ENCODE measurements at regions not wholly inside any gene's neighbourhood (a gene's known extent, or its start where the extent isn't known, plus 50 kb on each side); places are given as distances from the start of the nearest gene placed in this dataset.
"Not testable (repeated sequence)": the region's sequence is repeated elsewhere in the genome, so short reads cannot be mapped to it uniquely, and the experiment has no call there.

GRCh38 chr21:27548486-27548885 is 581.6 kb upstream of the ADAMTS5 start:
- Histone ChIP-seq H3K27me3 (ENCODE audit: insufficient read depth, low read length) (no peaks in the 10 kb centered on the region), H3K27ac (ENCODE audit: low read depth, low read length) (no peak overlapping the region), H3K4me1 (ENCODE audit: insufficient read depth, low read length) (no peaks in the 10 kb centered on the region), H3K36me3 (ENCODE audit: insufficient read depth, low read length) (no peaks in the 10 kb centered on the region), H3K4me3 (ENCODE audit: low read length) (no peak overlapping the region), H3K9ac (ENCODE audit: low read depth, low read length) (no peak overlapping the region), H3K9me3 (ENCODE audit: insufficient read depth, low read depth, low read length) (peaks cover 15% of the 10 kb centered on the region; the same call in 1 of the 2 replicates)
- WGBS = 97% methylated on average over 4 of the region's 4 CpGs

- Histone ChIP-seq H3K27ac (ENCODE audit: low read depth, low read length) (no peak overlapping the region), H3K4me1 (ENCODE audit: insufficient read depth, low read length) (no peaks in the 10 kb centered on the region), H3K9me3 (ENCODE audit: insufficient read depth, low read depth, low read length) (no peaks in the 10 kb centered on the region), H3K9ac (ENCODE audit: low read depth, low read length) (no peak overlapping the region), H3K27me3 (ENCODE audit: insufficient read depth, low read length) (no peaks in the 10 kb centered on the region), H3K4me3 (ENCODE audit: low read length) (no peak overlapping the region), H3K36me3 (ENCODE audit: insufficient read depth, low read length) (no peaks in the 10 kb centered on the region)
- 82% methylated on average over 4 of the region's 4 CpGs for WGBS
Observed at GRCh38 chr21:27545754-27546349, 579.0 kb upstream of the ADAMTS5 start.

GRCh38 chr21:27542126-27542525 is 575.2 kb upstream of the ADAMTS5 start:
- WGBS = 89% methylated on average over 1 of the region's 1 CpG

GRCh38 chr21:27536319-27536718 is 569.4 kb upstream of the ADAMTS5 start:
- Histone ChIP-seq H3K27ac (ENCODE audit: low read depth, low read length) (no peak overlapping the region), H3K9ac (ENCODE audit: low read depth, low read length) (no peak overlapping the region), H3K9me3 (ENCODE audit: insufficient read depth, low read depth, low read length) (no peaks in the 10 kb centered on the region), H3K4me1 (ENCODE audit: insufficient read depth, low read length) (no peaks in the 10 kb centered on the region), H3K27me3 (ENCODE audit: insufficient read depth, low read length) (no peaks in the 10 kb centered on the region), H3K36me3 (ENCODE audit: insufficient read depth, low read length) (no peaks in the 10 kb centered on the region), H3K4me3 (ENCODE audit: low read length) (no peak overlapping the region)
- WGBS = 94% methylated on average over 3 of the region's 3 CpGs

More at GRCh38 chr21:27542126-27542525, 575.2 kb upstream of the ADAMTS5 start:
- H3K9me3 ChIP-seq (ENCODE audit: insufficient read depth, low read depth, low read length); H3K9ac ChIP-seq (ENCODE audit: low read depth, low read length); H3K36me3 ChIP-seq (ENCODE audit: insufficient read depth, low read length); H3K4me3 ChIP-seq (ENCODE audit: low read length); H3K27ac ChIP-seq (ENCODE audit: low read depth, low read length); H3K4me1 ChIP-seq (ENCODE audit: insufficient read depth, low read length); H3K27me3 ChIP-seq (ENCODE audit: insufficient read depth, low read length): not testable (repeated sequence)

- H3K27me3 ChIP-seq (ENCODE audit: insufficient read depth, low read length) = no peaks in the 10 kb centered on the region
- H3K36me3 ChIP-seq (ENCODE audit: insufficient read depth, low read length) = no peaks in the 10 kb centered on the region
- no peak overlapping the region for H3K9ac ChIP-seq (ENCODE audit: low read depth, low read length)
- no peak overlapping the region for H3K4me3 ChIP-seq (ENCODE audit: low read length)
- WGBS = 89% methylated on average over 4 of the region's 4 CpGs
- no peaks in the 10 kb centered on the region for H3K4me1 ChIP-seq (ENCODE audit: insufficient read depth, low read length)
- H3K9me3 ChIP-seq (ENCODE audit: insufficient read depth, low read depth, low read length) = no peaks in the 10 kb centered on the region
- no peak overlapping the region for H3K27ac ChIP-seq (ENCODE audit: low read depth, low read length)
Observed at GRCh38 chr21:27535188-27535587, 568.3 kb upstream of the ADAMTS5 start.

GRCh38 chr21:27534206-27534605 is 567.3 kb upstream of the ADAMTS5 start:
- WGBS = no CpG with 5 or more reads among the region's 2 CpGs
- no peak overlapping the region for H3K4me3 ChIP-seq (ENCODE audit: low read length)

GRCh38 chr21:27532076-27532475 is 565.2 kb upstream of the ADAMTS5 start:
- Histone ChIP-seq H3K27ac (ENCODE audit: low read depth, low read length) (no peak overlapping the region), H3K9me3 (ENCODE audit: insufficient read depth, low read depth, low read length) (no peaks in the 10 kb centered on the region), H3K27me3 (ENCODE audit: insufficient read depth, low read length) (no peaks in the 10 kb centered on the region), H3K4me1 (ENCODE audit: insufficient read depth, low read length) (no peaks in the 10 kb centered on the region), H3K9ac (ENCODE audit: low read depth, low read length) (no peak overlapping the region), H3K36me3 (ENCODE audit: insufficient read depth, low read length) (no peaks in the 10 kb centered on the region), H3K4me3 (ENCODE audit: low read length) (no peak overlapping the region)
- 93% methylated on average over 6 of the region's 6 CpGs for WGBS

More at GRCh38 chr21:27534206-27534605, 567.3 kb upstream of the ADAMTS5 start:
- Histone ChIP-seq H3K36me3 (ENCODE audit: insufficient read depth, low read length) (no peaks in the 10 kb centered on the region), H3K4me1 (ENCODE audit: insufficient read depth, low read length) (no peaks in the 10 kb centered on the region), H3K27me3 (ENCODE audit: insufficient read depth, low read length) (no peaks in the 10 kb centered on the region), H3K27ac (ENCODE audit: low read depth, low read length) (no peak overlapping the region), H3K9me3 (ENCODE audit: insufficient read depth, low read depth, low read length) (no peaks in the 10 kb centered on the region), H3K9ac (ENCODE audit: low read depth, low read length) (no peak overlapping the region)

- no peaks in the 10 kb centered on the region for H3K9me3 ChIP-seq (ENCODE audit: insufficient read depth, low read depth, low read length)
- WGBS = 93% methylated on average over 1 of the region's 1 CpG
- no peaks in the 10 kb centered on the region for H3K27me3 ChIP-seq (ENCODE audit: insufficient read depth, low read length)
- no peak overlapping the region for H3K4me3 ChIP-seq (ENCODE audit: low read length)
- no peak overlapping the region for H3K27ac ChIP-seq (ENCODE audit: low read depth, low read length)
- no peak overlapping the region for H3K9ac ChIP-seq (ENCODE audit: low read depth, low read length)
- H3K36me3 ChIP-seq (ENCODE audit: insufficient read depth, low read length) = no peaks in the 10 kb centered on the region
- H3K4me1 ChIP-seq (ENCODE audit: insufficient read depth, low read length) = peaks cover 4% of the 10 kb centered on the region; the same call in 1 of the 2 replicates
Observed at GRCh38 chr21:27528697-27529096, 561.8 kb upstream of the ADAMTS5 start.

- H3K4me1 ChIP-seq (ENCODE audit: insufficient read depth, low read length) = peaks cover 4% of the 10 kb centered on the region; the same call in 1 of the 2 replicates
- H3K36me3 ChIP-seq (ENCODE audit: insufficient read depth, low read length) = no peaks in the 10 kb centered on the region
- H3K27me3 ChIP-seq (ENCODE audit: insufficient read depth, low read length) = no peaks in the 10 kb centered on the region
- H3K9me3 ChIP-seq (ENCODE audit: insufficient read depth, low read depth, low read length) = no peaks in the 10 kb centered on the region
- no peak overlapping the region for H3K9ac ChIP-seq (ENCODE audit: low read depth, low read length)
- no peak overlapping the region for H3K4me3 ChIP-seq (ENCODE audit: low read length)
- H3K27ac ChIP-seq (ENCODE audit: low read depth, low read length) = no peak overlapping the region
- WGBS = 90% methylated on average over 3 of the region's 3 CpGs
Observed at GRCh38 chr21:27526451-27526850, 559.6 kb upstream of the ADAMTS5 start.

- Histone ChIP-seq H3K4me1 (ENCODE audit: insufficient read depth, low read length) (peaks cover 4% of the 10 kb centered on the region; the same call in 1 of the 2 replicates), H3K9me3 (ENCODE audit: insufficient read depth, low read depth, low read length) (no peaks in the 10 kb centered on the region), H3K27me3 (ENCODE audit: insufficient read depth, low read length) (no peaks in the 10 kb centered on the region), H3K36me3 (ENCODE audit: insufficient read depth, low read length) (no peaks in the 10 kb centered on the region), H3K4me3 (ENCODE audit: low read length) (no peak overlapping the region), H3K27ac (ENCODE audit: low read depth, low read length) (no peak overlapping the region), H3K9ac (ENCODE audit: low read depth, low read length) (no peak overlapping the region)
- WGBS = 100% methylated on average over 3 of the region's 4 CpGs
Observed at GRCh38 chr21:27525780-27526179, 558.9 kb upstream of the ADAMTS5 start.

GRCh38 chr21:27519361-27519760 is 552.5 kb upstream of the ADAMTS5 start:
- Histone ChIP-seq H3K4me3 (ENCODE audit: low read length) (no peak overlapping the region), H3K9ac (ENCODE audit: low read depth, low read length) (no peak overlapping the region), H3K27ac (ENCODE audit: low read depth, low read length) (no peak overlapping the region), H3K4me1 (ENCODE audit: insufficient read depth, low read length) (no peaks in the 10 kb centered on the region), H3K36me3 (ENCODE audit: insufficient read depth, low read length) (no peaks in the 10 kb centered on the region), H3K9me3 (ENCODE audit: insufficient read depth, low read depth, low read length) (peaks cover 17% of the 10 kb centered on the region), H3K27me3 (ENCODE audit: insufficient read depth, low read length) (no peaks in the 10 kb centered on the region)

GRCh38 chr21:27517177-27517576 is 550.3 kb upstream of the ADAMTS5 start:
- WGBS = 90% methylated on average over 2 of the region's 2 CpGs

More at GRCh38 chr21:27517177-27517576, 550.3 kb upstream of the ADAMTS5 start:
- not testable (repeated sequence) for H3K36me3 ChIP-seq (ENCODE audit: insufficient read depth, low read length); H3K27me3 ChIP-seq (ENCODE audit: insufficient read depth, low read length); H3K4me1 ChIP-seq (ENCODE audit: insufficient read depth, low read length); H3K4me3 ChIP-seq (ENCODE audit: low read length); H3K9ac ChIP-seq (ENCODE audit: low read depth, low read length); H3K27ac ChIP-seq (ENCODE audit: low read depth, low read length)
- peaks cover 17% of the 10 kb centered on the region for H3K9me3 ChIP-seq (ENCODE audit: insufficient read depth, low read depth, low read length)
